Activated naive CD4-positive, alpha-beta T cell treated with anti-CD3 and anti-CD28 coated beads, Interleukin-2, amount 50 U/mL, for 24 hours (primary cell): ENCODE measurements at regions not wholly inside any gene's neighbourhood (a gene's known extent, or its start where the extent isn't known, plus 50 kb on each side); places are given as distances from the start of the nearest gene placed in this dataset.
A peak's percentile ranks its signal among the peaks of the same experiment; 100 is the strongest.
"Not testable (repeated sequence)": the region's sequence is repeated elsewhere in the genome, so short reads cannot be mapped to it uniquely, and the experiment has no call there.

Experiments used
- H3K27ac Mint-ChIP-seq: one replicate; pipeline ENCODE4 v1.8.0; 2021; ENCODE audit warnings: mild to moderate bottlenecking, mixed read lengths
- H3K27me3 Mint-ChIP-seq: one replicate; pipeline ENCODE4 v1.8.0; 2021; ENCODE audit warnings: mixed read lengths
- H3K36me3 Mint-ChIP-seq: one replicate; pipeline ENCODE4 v1.8.0; 2021; ENCODE audit warnings: mixed read lengths
- H3K4me1 Mint-ChIP-seq: one replicate; pipeline ENCODE4 v1.8.0; 2021; ENCODE audit warnings: mixed read lengths
- H3K4me3 Mint-ChIP-seq: one replicate; pipeline ENCODE4 v1.8.0; 2021; ENCODE audit warnings: mild to moderate bottlenecking, mixed read lengths
- H3K9me3 Mint-ChIP-seq: one replicate; pipeline ENCODE4 v1.8.0; 2021; ENCODE audit warnings: mixed read lengths

DNA sequence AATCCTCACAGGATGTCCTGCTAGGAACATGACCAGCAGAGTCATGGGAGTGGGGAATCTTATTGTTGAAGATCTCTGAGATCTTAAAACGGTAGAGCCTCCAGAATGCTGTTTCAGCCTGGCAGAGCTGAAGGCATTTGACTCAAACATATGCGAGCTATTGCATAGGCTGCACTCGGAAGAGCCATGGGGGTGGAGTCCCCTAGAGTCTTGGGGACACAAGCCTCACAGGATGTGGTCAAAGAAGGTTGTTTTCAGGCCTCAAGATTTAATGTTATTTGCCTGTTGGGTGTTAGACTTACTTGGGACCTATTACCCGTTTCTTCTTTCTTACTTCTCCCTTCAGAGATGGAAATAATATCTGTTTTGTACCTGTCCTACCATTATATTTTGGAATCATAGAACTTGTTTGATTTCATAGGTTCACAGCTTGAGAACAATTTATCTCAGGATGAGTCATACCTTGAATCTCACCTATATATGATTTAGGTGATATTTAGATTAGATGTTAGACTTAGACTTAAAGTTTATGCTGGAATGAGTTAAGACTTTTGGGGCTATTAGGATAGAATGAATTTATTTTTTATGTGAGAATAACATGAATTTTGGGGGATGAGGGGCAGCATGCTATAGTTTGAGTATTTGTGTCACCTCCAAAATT is 172.2 kb upstream of the ATP2B1 start:
- Mint-ChIP-seq H3K27me3 (no peaks in the 10 kb centered on the region), H3K9me3 (peaks cover 5% of the 10 kb centered on the region), H3K4me1 (peaks cover 61% of the 10 kb centered on the region), H3K4me3 (peak overlapping the region; percentile 72), H3K36me3 (no peaks in the 10 kb centered on the region), H3K27ac (peak overlapping the region; percentile 76)

DNA sequence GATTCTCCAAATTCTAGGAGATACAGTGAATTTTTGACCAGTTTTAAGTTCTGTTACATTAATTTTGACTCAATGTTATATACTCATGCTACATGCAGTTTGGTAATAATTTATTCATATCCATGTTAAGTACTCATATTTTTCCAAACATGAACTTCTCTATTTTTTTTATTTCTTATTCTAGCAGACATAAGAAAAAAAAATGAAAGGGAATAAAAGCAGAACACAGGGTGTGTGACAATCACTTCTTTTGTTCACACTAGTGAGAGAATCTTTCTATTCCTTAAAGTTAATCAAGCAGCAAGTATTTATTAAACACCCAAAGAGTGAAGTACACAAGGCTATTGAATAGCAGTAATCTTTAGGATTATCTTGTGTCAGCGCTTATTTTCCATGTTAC is 171.1 kb upstream of the ATP2B1 start:
- Mint-ChIP-seq H3K27me3 (no peaks in the 10 kb centered on the region), H3K36me3 (no peaks in the 10 kb centered on the region), H3K4me1 (peaks cover 61% of the 10 kb centered on the region), H3K4me3 (no peak overlapping the region), H3K27ac (no peak overlapping the region), H3K9me3 (peaks cover 5% of the 10 kb centered on the region)

DNA sequence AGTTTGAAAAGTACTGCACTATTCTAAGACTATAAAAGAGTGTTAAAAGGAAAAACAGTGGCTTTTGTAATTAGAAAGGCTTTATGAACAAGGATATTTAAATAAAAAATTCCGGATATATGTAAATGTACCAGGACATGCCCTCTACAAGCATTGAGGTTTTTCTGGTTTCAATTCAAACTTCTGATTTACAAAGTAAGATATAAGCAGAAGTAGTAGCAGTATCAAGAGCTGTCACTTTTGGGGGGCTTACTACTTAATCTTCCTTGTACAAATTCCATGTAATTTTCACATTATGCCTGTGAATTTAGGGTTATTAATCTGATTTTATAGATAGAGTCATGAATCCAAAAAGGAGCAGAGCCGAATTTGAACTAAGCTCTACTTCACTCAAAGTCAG is 170.3 kb upstream of the ATP2B1 start:
- Mint-ChIP-seq H3K9me3 (peaks cover 5% of the 10 kb centered on the region), H3K27me3 (no peaks in the 10 kb centered on the region), H3K27ac (no peak overlapping the region), H3K4me3 (no peak overlapping the region), H3K36me3 (no peaks in the 10 kb centered on the region), H3K4me1 (peaks cover 56% of the 10 kb centered on the region)

DNA sequence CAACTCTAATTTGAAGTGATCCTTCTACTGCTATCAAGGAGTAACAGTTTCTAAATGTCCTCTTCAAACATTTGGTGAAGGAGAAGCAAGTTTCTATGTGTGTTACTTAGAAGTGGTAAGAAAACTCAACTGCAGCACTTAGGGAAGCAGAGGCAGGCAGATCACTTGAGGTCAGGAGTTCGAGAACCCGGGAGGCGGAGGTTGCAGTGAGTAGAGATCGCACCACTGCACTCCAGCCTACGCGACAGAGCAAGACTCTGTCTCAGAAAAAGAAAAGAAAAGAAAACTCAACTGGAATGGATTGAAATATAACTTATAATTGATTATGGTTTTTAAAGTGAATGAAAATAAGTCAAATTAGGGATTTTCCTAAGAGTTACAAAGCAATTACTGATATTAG is 169.7 kb upstream of the ATP2B1 start:
- H3K4me3 Mint-ChIP-seq: no peak overlapping the region
- peaks cover 5% of the 10 kb centered on the region for H3K9me3 Mint-ChIP-seq
- H3K4me1 Mint-ChIP-seq: peaks cover 51% of the 10 kb centered on the region
- no peaks in the 10 kb centered on the region for H3K27me3 Mint-ChIP-seq
- no peak overlapping the region for H3K27ac Mint-ChIP-seq
- no peaks in the 10 kb centered on the region for H3K36me3 Mint-ChIP-seq

GRCh38 chr12:89877671-89878070 is 169.0 kb upstream of the ATP2B1 start:
- H3K4me3 Mint-ChIP-seq: no peak overlapping the region
- H3K9me3 Mint-ChIP-seq: peaks cover 5% of the 10 kb centered on the region
- H3K27ac Mint-ChIP-seq: no peak overlapping the region
- peaks cover 46% of the 10 kb centered on the region for H3K4me1 Mint-ChIP-seq
- H3K27me3 Mint-ChIP-seq: no peaks in the 10 kb centered on the region
- no peaks in the 10 kb centered on the region for H3K36me3 Mint-ChIP-seq

GRCh38 chr12:89877136-89877535 is 168.5 kb upstream of the ATP2B1 start:
- H3K36me3 Mint-ChIP-seq: no peaks in the 10 kb centered on the region
- no peaks in the 10 kb centered on the region for H3K27me3 Mint-ChIP-seq
- H3K4me1 Mint-ChIP-seq: peaks cover 42% of the 10 kb centered on the region
- no peak overlapping the region for H3K4me3 Mint-ChIP-seq
- no peak overlapping the region for H3K27ac Mint-ChIP-seq
- H3K9me3 Mint-ChIP-seq: peaks cover 5% of the 10 kb centered on the region

DNA sequence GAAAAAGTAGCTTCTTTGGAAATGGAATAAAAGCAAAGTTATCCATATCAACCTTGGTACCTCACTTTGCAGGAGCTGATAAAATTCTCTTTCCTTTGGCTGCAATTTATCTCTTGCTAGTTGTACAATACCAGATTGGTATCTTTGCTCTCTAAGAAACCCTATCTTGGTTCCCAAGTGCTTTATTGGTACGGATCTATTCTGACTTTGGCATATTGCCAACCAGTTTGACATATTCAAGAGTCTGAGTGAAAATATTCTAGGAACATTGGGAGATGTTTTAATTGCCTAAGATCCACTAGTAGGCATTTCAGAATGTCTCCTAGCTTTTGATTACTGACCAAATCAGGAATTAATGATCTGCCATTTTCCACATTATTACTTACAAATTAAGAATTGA is 167.2 kb upstream of the ATP2B1 start:
- Mint-ChIP-seq H3K9me3 (peaks cover 4% of the 10 kb centered on the region), H3K27ac (no peak overlapping the region), H3K36me3 (peaks cover 1% of the 10 kb centered on the region), H3K4me1 (peaks cover 29% of the 10 kb centered on the region), H3K27me3 (no peaks in the 10 kb centered on the region), H3K4me3 (no peak overlapping the region)

DNA sequence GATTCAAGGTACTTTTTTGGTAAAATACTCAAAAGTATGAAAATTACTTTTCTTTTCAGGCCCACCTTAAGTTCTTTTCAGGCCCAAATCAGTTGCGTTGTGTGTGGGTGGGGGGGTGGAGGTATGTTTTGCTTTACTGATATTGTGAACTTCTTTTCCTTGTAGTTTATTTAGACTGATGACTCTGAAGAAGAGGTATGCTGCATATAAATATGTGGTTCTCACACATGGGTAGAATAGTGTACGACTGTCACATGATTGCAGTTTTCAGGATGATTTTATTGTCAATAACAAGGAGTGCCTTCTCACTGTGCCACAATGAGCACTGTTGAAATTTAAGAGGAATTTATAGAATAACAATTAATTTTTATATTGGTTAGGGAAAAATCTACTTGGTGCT is 166.6 kb upstream of the ATP2B1 start:
- Mint-ChIP-seq H3K9me3 (peaks cover 7% of the 10 kb centered on the region), H3K4me1 (peaks cover 23% of the 10 kb centered on the region), H3K27ac (no peak overlapping the region), H3K36me3 (peaks cover 2% of the 10 kb centered on the region), H3K4me3 (no peak overlapping the region), H3K27me3 (no peaks in the 10 kb centered on the region)

DNA sequence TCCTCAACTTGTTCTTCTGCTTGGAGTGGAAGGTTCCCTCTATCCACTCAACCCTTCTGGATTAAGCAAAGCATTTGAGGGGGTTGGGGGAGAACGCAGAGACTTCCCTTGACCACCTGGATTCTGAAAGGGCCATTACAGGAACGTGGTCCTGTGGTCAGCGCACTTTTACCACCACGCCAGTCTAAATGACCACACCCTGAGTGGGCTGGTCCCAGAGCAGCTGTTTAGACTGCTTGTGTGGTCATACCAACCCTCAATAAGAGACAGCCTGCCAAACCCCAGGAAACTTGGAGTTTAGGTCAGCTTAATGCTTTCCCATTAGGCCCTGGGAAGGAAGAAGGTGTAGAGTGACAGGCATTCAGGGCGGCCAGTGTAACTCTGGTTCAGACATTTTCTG is 165.5 kb upstream of the ATP2B1 start:
- no peak overlapping the region for H3K27ac Mint-ChIP-seq
- peaks cover 4% of the 10 kb centered on the region for H3K36me3 Mint-ChIP-seq

GRCh38 chr12:89873745-89874144 is 165.1 kb upstream of the ATP2B1 start:
- peaks cover 11% of the 10 kb centered on the region for H3K4me1 Mint-ChIP-seq
- peaks cover 10% of the 10 kb centered on the region for H3K9me3 Mint-ChIP-seq
- H3K4me3 Mint-ChIP-seq: no peak overlapping the region
- H3K36me3 Mint-ChIP-seq: peaks cover 4% of the 10 kb centered on the region
- no peaks in the 10 kb centered on the region for H3K27me3 Mint-ChIP-seq
- H3K27ac Mint-ChIP-seq: no peak overlapping the region

More for the DNA sequence above, 165.5 kb upstream of the ATP2B1 start:
- Mint-ChIP-seq H3K4me3 (no peak overlapping the region), H3K4me1 (peaks cover 15% of the 10 kb centered on the region), H3K9me3 (peaks cover 10% of the 10 kb centered on the region), H3K27me3 (no peaks in the 10 kb centered on the region)

GRCh38 chr12:89872922-89873630 is 164.4 kb upstream of the ATP2B1 start:
- H3K9me3 Mint-ChIP-seq: peaks cover 10% of the 10 kb centered on the region
- H3K4me1 Mint-ChIP-seq: peaks cover 4% of the 10 kb centered on the region
- H3K27me3 Mint-ChIP-seq: no peaks in the 10 kb centered on the region
- H3K4me3 Mint-ChIP-seq: no peak overlapping the region
- H3K36me3 Mint-ChIP-seq: peaks cover 4% of the 10 kb centered on the region
- no peak overlapping the region for H3K27ac Mint-ChIP-seq

- H3K4me3 Mint-ChIP-seq: no peak overlapping the region
- H3K9me3 Mint-ChIP-seq: peaks cover 10% of the 10 kb centered on the region
- H3K36me3 Mint-ChIP-seq: peaks cover 4% of the 10 kb centered on the region
- no peaks in the 10 kb centered on the region for H3K4me1 Mint-ChIP-seq
- no peak overlapping the region for H3K27ac Mint-ChIP-seq
- no peaks in the 10 kb centered on the region for H3K27me3 Mint-ChIP-seq
These were observed 162.0 kb upstream of the ATP2B1 start for GRCh38 chr12:89870413-89871184.

GRCh38 chr12:89867611-89868010 is 159.0 kb upstream of the ATP2B1 start:
- not testable (repeated sequence) for H3K36me3 Mint-ChIP-seq, H3K9me3 Mint-ChIP-seq, H3K27me3 Mint-ChIP-seq, H3K4me3 Mint-ChIP-seq, H3K27ac Mint-ChIP-seq
- H3K4me1 Mint-ChIP-seq: peaks cover 28% of the 10 kb centered on the region

DNA sequence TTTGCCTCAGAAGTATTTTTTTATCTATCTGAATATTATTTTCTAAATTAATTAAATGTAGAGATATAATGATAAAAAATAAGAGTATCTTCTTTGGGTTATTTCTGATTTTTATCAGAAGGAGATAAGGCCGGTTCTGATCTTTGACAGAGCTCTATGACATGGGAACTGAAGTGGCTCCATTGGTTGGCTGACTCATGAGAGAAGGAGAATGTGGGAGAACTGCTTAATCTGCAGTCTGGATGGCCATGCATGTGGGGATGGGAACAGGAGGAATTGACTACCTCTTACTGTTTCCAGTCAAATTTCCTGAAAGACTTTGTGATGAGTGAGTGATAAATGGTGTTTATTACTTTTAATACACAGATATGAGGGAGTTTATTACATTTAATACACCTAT is 155.8 kb upstream of the ATP2B1 start:
- Mint-ChIP-seq H3K27ac (peak overlapping the region; percentile 55), H3K4me1 (peaks cover 52% of the 10 kb centered on the region), H3K27me3 (no peaks in the 10 kb centered on the region), H3K9me3 (no peaks in the 10 kb centered on the region), H3K36me3 (no peaks in the 10 kb centered on the region), H3K4me3 (peak overlapping the region; percentile 33)

GRCh38 chr12:89863968-89864367 is 155.3 kb upstream of the ATP2B1 start:
- Mint-ChIP-seq H3K4me3 (peak overlapping the region; percentile 83), H3K27me3 (no peaks in the 10 kb centered on the region), H3K9me3 (no peaks in the 10 kb centered on the region), H3K4me1 (peaks cover 56% of the 10 kb centered on the region), H3K27ac (peak overlapping the region; percentile 68), H3K36me3 (no peaks in the 10 kb centered on the region)

DNA sequence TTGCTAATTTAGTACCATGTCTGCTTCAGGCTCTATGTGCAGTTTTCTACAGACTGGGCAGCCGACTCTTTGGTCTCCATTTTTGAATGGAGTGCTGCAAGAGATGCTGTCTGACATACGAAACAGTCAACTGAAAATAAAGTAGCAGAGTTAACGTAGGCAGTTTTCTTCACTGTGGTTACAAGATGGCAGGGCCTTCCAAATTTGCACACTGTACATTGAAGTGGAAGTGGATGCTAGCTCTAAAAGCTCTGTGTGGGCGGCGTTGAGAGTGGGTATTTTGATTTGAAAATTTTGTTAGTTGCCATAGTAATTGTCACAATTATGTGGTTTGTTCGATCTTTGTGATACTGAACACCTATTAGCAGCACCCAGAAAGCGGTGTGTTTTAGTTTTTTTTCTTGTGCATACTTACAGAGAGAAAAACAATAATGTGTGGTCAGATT is 154.9 kb upstream of the ATP2B1 start:
- H3K4me1 Mint-ChIP-seq: peaks cover 60% of the 10 kb centered on the region
- no peaks in the 10 kb centered on the region for H3K36me3 Mint-ChIP-seq
- H3K27me3 Mint-ChIP-seq: no peaks in the 10 kb centered on the region
- H3K9me3 Mint-ChIP-seq: no peaks in the 10 kb centered on the region
- H3K27ac Mint-ChIP-seq: peak overlapping the region; percentile 98
- H3K4me3 Mint-ChIP-seq: peak overlapping the region; percentile 83
